ENCODE measurements at regions not wholly inside any gene's neighbourhood (a gene's known extent, or its start where the extent isn't known, plus 50 kb on each side); places are given as distances from the start of the nearest gene placed in this dataset.

- no peak for DNase-seq
Observed at GRCh38 chr9:82558855-82559630, 503.9 kb downstream of the RASEF start.

GRCh38 chr9:82560036-82560435 lies 502.9 kb downstream of the RASEF start:
- DNase-seq = no peak

GRCh38 chr9:82560457-82560904 lies 502.5 kb downstream of the RASEF start:
- no peak for DNase-seq

GRCh38 chr9:82563094-82563493 lies 499.8 kb downstream of the RASEF start:
- no peak for DNase-seq

- no peak for DNase-seq
Observed at GRCh38 chr9:82563841-82564240, 499.1 kb downstream of the RASEF start.

GRCh38 chr9:82565188-82565969 lies 497.6 kb downstream of the RASEF start:
- no peak for DNase-seq

GRCh38 chr9:82567953-82568352 lies 495.0 kb downstream of the RASEF start:
- no peak for DNase-seq

- no peak for DNase-seq
Observed at GRCh38 chr9:82570226-82570625, 492.7 kb downstream of the RASEF start.

- no peak for DNase-seq
Observed at GRCh38 chr9:82571540-82571939, 491.4 kb downstream of the RASEF start.

GRCh38 chr9:82572146-82572545 lies 490.8 kb downstream of the RASEF start:
- no peak for DNase-seq

- DNase-seq = no peak
Observed at GRCh38 chr9:82574911-82575310, 488.0 kb downstream of the RASEF start.

- no peak for DNase-seq
Observed at GRCh38 chr9:82580921-82581320, 482.0 kb downstream of the RASEF start.

- DNase-seq = no peak
Observed at GRCh38 chr9:82581516-82581915, 481.4 kb downstream of the RASEF start.

GRCh38 chr9:82581935-82582334 lies 481.0 kb downstream of the RASEF start:
- DNase-seq = no peak

- no peak for DNase-seq
Observed at GRCh38 chr9:82582693-82583092, 480.2 kb downstream of the RASEF start.

GRCh38 chr9:82583524-82583923 lies 479.4 kb downstream of the RASEF start:
- no peak for DNase-seq

- DNase-seq = no peak
Observed at GRCh38 chr9:82584349-82584863, 478.5 kb downstream of the RASEF start.

- DNase-seq = no peak
Observed at GRCh38 chr9:82586918-82587356, 476.0 kb downstream of the RASEF start.

- DNase-seq = no peak
Observed at GRCh38 chr9:82588301-82589180, 474.4 kb downstream of the RASEF start.

GRCh38 chr9:82590845-82591244 lies 472.1 kb downstream of the RASEF start:
- no peak for DNase-seq

- DNase-seq = no peak
Observed at GRCh38 chr9:82593501-82593900, 469.4 kb downstream of the RASEF start.

GRCh38 chr9:82597241-82598203 lies 465.4 kb downstream of the RASEF start:
- no peak for DNase-seq

Measured in CD4-positive, alpha-beta T cell treated with Interleukin-1 beta for 1 hour (primary cell).